OCI-LY7 (cell line): ENCODE measurements at regions not wholly inside any gene's neighbourhood (a gene's known extent, or its start where the extent isn't known, plus 50 kb on each side); places are given as distances from the start of the nearest gene placed in this dataset.

ENCODE experiments used
- EZH2phosphoT487 ChIP-seq: fragments of 200-600 bp; sonication (generic); IDR thresholded peaks from 2 replicates; pipeline ENCODE4 v1.6.1; 2018; ENCODE audit warnings: low read depth, borderline replicate concordance, mild to moderate bottlenecking, mixed run types, antibody characterized with exemption, low read length, moderate library complexity, mixed read lengths
- TF ChIP-seq, protein P1 (sequence below): fragments of 200-600 bp; sonication (generic); conservative IDR thresholded peaks from 2 replicates; pipeline ENCODE4 v1.5.1; 2014; ENCODE audit warnings: mild to moderate bottlenecking, antibody characterized with exemption, low read length, moderate library complexity, mixed read lengths

DNA sequence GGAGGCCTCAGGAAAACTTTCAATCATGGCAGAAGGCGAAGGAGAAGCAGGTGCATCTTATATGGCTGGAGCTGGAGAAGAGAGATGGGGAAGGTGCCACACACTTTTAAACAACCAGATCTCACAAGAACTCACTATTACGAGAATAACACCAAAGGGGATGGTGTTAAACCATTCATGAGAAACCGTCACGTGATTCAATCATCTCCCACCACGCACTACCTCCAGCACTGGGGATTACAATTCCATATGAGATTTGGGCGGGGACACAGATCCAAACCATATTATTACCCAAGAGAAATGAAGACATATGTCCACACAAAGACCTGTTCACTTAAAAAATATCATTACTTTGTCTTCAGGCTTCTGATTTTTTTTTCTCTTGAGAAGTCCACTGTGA, 518.5 kb downstream of the DCDC2C start:
- TF ChIP-seq, protein P1, sequence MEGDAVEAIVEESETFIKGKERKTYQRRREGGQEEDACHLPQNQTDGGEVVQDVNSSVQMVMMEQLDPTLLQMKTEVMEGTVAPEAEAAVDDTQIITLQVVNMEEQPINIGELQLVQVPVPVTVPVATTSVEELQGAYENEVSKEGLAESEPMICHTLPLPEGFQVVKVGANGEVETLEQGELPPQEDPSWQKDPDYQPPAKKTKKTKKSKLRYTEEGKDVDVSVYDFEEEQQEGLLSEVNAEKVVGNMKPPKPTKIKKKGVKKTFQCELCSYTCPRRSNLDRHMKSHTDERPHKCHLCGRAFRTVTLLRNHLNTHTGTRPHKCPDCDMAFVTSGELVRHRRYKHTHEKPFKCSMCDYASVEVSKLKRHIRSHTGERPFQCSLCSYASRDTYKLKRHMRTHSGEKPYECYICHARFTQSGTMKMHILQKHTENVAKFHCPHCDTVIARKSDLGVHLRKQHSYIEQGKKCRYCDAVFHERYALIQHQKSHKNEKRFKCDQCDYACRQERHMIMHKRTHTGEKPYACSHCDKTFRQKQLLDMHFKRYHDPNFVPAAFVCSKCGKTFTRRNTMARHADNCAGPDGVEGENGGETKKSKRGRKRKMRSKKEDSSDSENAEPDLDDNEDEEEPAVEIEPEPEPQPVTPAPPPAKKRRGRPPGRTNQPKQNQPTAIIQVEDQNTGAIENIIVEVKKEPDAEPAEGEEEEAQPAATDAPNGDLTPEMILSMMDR = no peak
- no peak for TF ChIP-seq EZH2phosphoT487
